ENCODE measurements at regions not wholly inside any gene's neighbourhood (a gene's known extent, or its start where the extent isn't known, plus 50 kb on each side); places are given as distances from the start of the nearest gene placed in this dataset.

GRCh38 chr3:117266806-117267205, 557.2 kb downstream of the TUSC7 start:
- Histone ChIP-seq H3K27ac (ENCODE audit: low read depth, low read length) (no peak overlapping the region), H2BK5ac (ENCODE audit: low read depth, low read length, poor library complexity) (no peak overlapping the region), H3K9me3 (ENCODE audit: insufficient read depth, low read depth, low read length) (no peaks in the 10 kb centered on the region), H2AFZ (ENCODE audit: insufficient read depth, low read length, poor library complexity) (no peak overlapping the region), H4K91ac (ENCODE audit: low read depth, low read length) (no peak overlapping the region), H3K23ac (ENCODE audit: low read length) (no peak overlapping the region), H2BK120ac (ENCODE audit: insufficient read depth, low read length, poor library complexity) (no peak overlapping the region), H3K79me2 (ENCODE audit: control insufficient read depth, insufficient read depth, low read length, poor library complexity) (no peaks in the 10 kb centered on the region), H2BK12ac (ENCODE audit: low read length) (no peak overlapping the region), H4K8ac (ENCODE audit: low read depth, low read length) (no peak overlapping the region), H3K4me3 (ENCODE audit: low read depth, low read length) (no peak overlapping the region), H3K27me3 (ENCODE audit: insufficient read depth, low read length) (no peaks in the 10 kb centered on the region), H2AK5ac (ENCODE audit: low read length) (no peak overlapping the region), H3K4ac (ENCODE audit: low read depth, low read length) (no peak overlapping the region), H3K9ac (ENCODE audit: low read length) (no peak overlapping the region), H4K12ac (ENCODE audit: low read depth, low read length) (no peak overlapping the region), H3K14ac (ENCODE audit: low read length) (no peak overlapping the region), H3K4me1 (ENCODE audit: control insufficient read depth in 1 of 2, insufficient read depth in 2 of 2, low read length in 2 of 2) (no peaks in the 10 kb centered on the region), H3K18ac (ENCODE audit: low read length) (no peak overlapping the region), H3K79me1 (ENCODE audit: low read length) (no peaks in the 10 kb centered on the region), H3K4me2 (ENCODE audit: low read length) (no peak overlapping the region), H3K36me3 (ENCODE audit: control insufficient read depth in 1 of 2, insufficient read depth in 2 of 2, low read length in 2 of 2) (no peaks in the 10 kb centered on the region)
- no peak for DNase-seq

- H3K9me3 ChIP-seq (ENCODE audit: insufficient read depth, low read depth, low read length): no peaks in the 10 kb centered on the region
- no peak overlapping the region for H3K18ac ChIP-seq (ENCODE audit: low read length)
- no peaks in the 10 kb centered on the region for H3K4me1 ChIP-seq (ENCODE audit: control insufficient read depth in 1 of 2, insufficient read depth in 2 of 2, low read length in 2 of 2)
- no peaks in the 10 kb centered on the region for H3K79me1 ChIP-seq (ENCODE audit: low read length)
- H4K12ac ChIP-seq (ENCODE audit: low read depth, low read length): no peak overlapping the region
- no peak overlapping the region for H4K8ac ChIP-seq (ENCODE audit: low read depth, low read length)
- no peak overlapping the region for H2AK5ac ChIP-seq (ENCODE audit: low read length)
- no peak overlapping the region for H3K4me3 ChIP-seq (ENCODE audit: low read depth, low read length)
- H3K9ac ChIP-seq (ENCODE audit: low read length): no peak overlapping the region
- H3K27me3 ChIP-seq (ENCODE audit: insufficient read depth, low read length): no peaks in the 10 kb centered on the region
- H2BK120ac ChIP-seq (ENCODE audit: insufficient read depth, low read length, poor library complexity): no peak overlapping the region
- no CpG with 5 or more reads among the region's 2 CpGs for WGBS (ENCODE audit: extremely low coverage, insufficient coverage, insufficient read length)
- H3K4ac ChIP-seq (ENCODE audit: low read depth, low read length): no peak overlapping the region
- no peak overlapping the region for H3K23ac ChIP-seq (ENCODE audit: low read length)
- no peak overlapping the region for H3K27ac ChIP-seq (ENCODE audit: low read depth, low read length)
- no peaks in the 10 kb centered on the region for H3K79me2 ChIP-seq (ENCODE audit: control insufficient read depth, insufficient read depth, low read length, poor library complexity)
- no peak overlapping the region for H3K4me2 ChIP-seq (ENCODE audit: low read length)
- H2BK5ac ChIP-seq (ENCODE audit: low read depth, low read length, poor library complexity): no peak overlapping the region
- H3K14ac ChIP-seq (ENCODE audit: low read length): no peak overlapping the region
- H4K91ac ChIP-seq (ENCODE audit: low read depth, low read length): no peak overlapping the region
- no peak for DNase-seq
- H2AFZ ChIP-seq (ENCODE audit: insufficient read depth, low read length, poor library complexity): no peak overlapping the region
- no peak overlapping the region for H2BK12ac ChIP-seq (ENCODE audit: low read length)
- H3K36me3 ChIP-seq (ENCODE audit: control insufficient read depth in 1 of 2, insufficient read depth in 2 of 2, low read length in 2 of 2): no peaks in the 10 kb centered on the region
These were observed 558.7 kb downstream of the TUSC7 start for GRCh38 chr3:117268318-117268717.

- Histone ChIP-seq H3K14ac (ENCODE audit: low read length) (no peak overlapping the region), H3K23ac (ENCODE audit: low read length) (no peak overlapping the region), H2AFZ (ENCODE audit: insufficient read depth, low read length, poor library complexity) (no peak overlapping the region), H2AK5ac (ENCODE audit: low read length) (no peak overlapping the region), H4K91ac (ENCODE audit: low read depth, low read length) (no peak overlapping the region), H4K8ac (ENCODE audit: low read depth, low read length) (no peak overlapping the region), H3K27ac (ENCODE audit: low read depth, low read length) (no peak overlapping the region), H3K4me1 (ENCODE audit: control insufficient read depth in 1 of 2, insufficient read depth in 2 of 2, low read length in 2 of 2) (no peaks in the 10 kb centered on the region), H3K4me2 (ENCODE audit: low read length) (no peak overlapping the region), H3K9me3 (ENCODE audit: insufficient read depth, low read depth, low read length) (no peaks in the 10 kb centered on the region), H3K9ac (ENCODE audit: low read length) (no peak overlapping the region), H3K79me2 (ENCODE audit: control insufficient read depth, insufficient read depth, low read length, poor library complexity) (no peaks in the 10 kb centered on the region), H4K12ac (ENCODE audit: low read depth, low read length) (no peak overlapping the region), H3K27me3 (ENCODE audit: insufficient read depth, low read length) (no peaks in the 10 kb centered on the region), H3K4me3 (ENCODE audit: low read depth, low read length) (no peak overlapping the region), H2BK12ac (ENCODE audit: low read length) (no peak overlapping the region), H3K79me1 (ENCODE audit: low read length) (no peaks in the 10 kb centered on the region), H3K18ac (ENCODE audit: low read length) (no peak overlapping the region), H2BK120ac (ENCODE audit: insufficient read depth, low read length, poor library complexity) (no peak overlapping the region), H3K36me3 (ENCODE audit: control insufficient read depth in 1 of 2, insufficient read depth in 2 of 2, low read length in 2 of 2) (no peaks in the 10 kb centered on the region), H2BK5ac (ENCODE audit: low read depth, low read length, poor library complexity) (no peak overlapping the region), H3K4ac (ENCODE audit: low read depth, low read length) (no peak overlapping the region)
- WGBS (ENCODE audit: extremely low coverage, insufficient coverage, insufficient read length): no CpG with 5 or more reads among the region's 2 CpGs
- DNase-seq: no peak
These were observed 562.7 kb downstream of the TUSC7 start for GRCh38 chr3:117272274-117272673.

GRCh38 chr3:117272876-117273523, 563.4 kb downstream of the TUSC7 start:
- no peak overlapping the region for H2BK12ac ChIP-seq (ENCODE audit: low read length)
- H4K12ac ChIP-seq (ENCODE audit: low read depth, low read length): no peak overlapping the region
- H3K4me1 ChIP-seq (ENCODE audit: control insufficient read depth in 1 of 2, insufficient read depth in 2 of 2, low read length in 2 of 2): no peaks in the 10 kb centered on the region
- no peak overlapping the region for H2AFZ ChIP-seq (ENCODE audit: insufficient read depth, low read length, poor library complexity)
- no peak overlapping the region for H3K4me3 ChIP-seq (ENCODE audit: low read depth, low read length)
- H3K9ac ChIP-seq (ENCODE audit: low read length): no peak overlapping the region
- no peaks in the 10 kb centered on the region for H3K36me3 ChIP-seq (ENCODE audit: control insufficient read depth in 1 of 2, insufficient read depth in 2 of 2, low read length in 2 of 2)
- DNase-seq: no peak
- no peak overlapping the region for H2BK5ac ChIP-seq (ENCODE audit: low read depth, low read length, poor library complexity)
- no peaks in the 10 kb centered on the region for H3K9me3 ChIP-seq (ENCODE audit: insufficient read depth, low read depth, low read length)
- no peak overlapping the region for H3K14ac ChIP-seq (ENCODE audit: low read length)
- H4K8ac ChIP-seq (ENCODE audit: low read depth, low read length): no peak overlapping the region
- no CpG with 5 or more reads among the region's 5 CpGs for WGBS (ENCODE audit: extremely low coverage, insufficient coverage, insufficient read length)
- no peak overlapping the region for H3K18ac ChIP-seq (ENCODE audit: low read length)
- H2BK120ac ChIP-seq (ENCODE audit: insufficient read depth, low read length, poor library complexity): no peak overlapping the region
- no peaks in the 10 kb centered on the region for H3K79me1 ChIP-seq (ENCODE audit: low read length)
- H3K4ac ChIP-seq (ENCODE audit: low read depth, low read length): no peak overlapping the region
- no peaks in the 10 kb centered on the region for H3K27me3 ChIP-seq (ENCODE audit: insufficient read depth, low read length)
- H2AK5ac ChIP-seq (ENCODE audit: low read length): no peak overlapping the region
- no peak overlapping the region for H3K4me2 ChIP-seq (ENCODE audit: low read length)
- H3K23ac ChIP-seq (ENCODE audit: low read length): no peak overlapping the region
- H3K27ac ChIP-seq (ENCODE audit: low read depth, low read length): no peak overlapping the region
- H4K91ac ChIP-seq (ENCODE audit: low read depth, low read length): no peak overlapping the region
- no peaks in the 10 kb centered on the region for H3K79me2 ChIP-seq (ENCODE audit: control insufficient read depth, insufficient read depth, low read length, poor library complexity)

All from trophoblast cell (in vitro differentiated cells and primary cell).